Smooth muscle cell (in vitro differentiated cells): ENCODE measurements at regions not wholly inside any gene's neighbourhood (a gene's known extent, or its start where the extent isn't known, plus 50 kb on each side); places are given as distances from the start of the nearest gene placed in this dataset.

Experiments
- DNase-seq: peaks from one replicate; lab custom pipeline; 2025; ENCODE audit not compliant: unreplicated experiment; lab: John Stamatoyannopoulos, UW
- H2AFZ ChIP-seq: fragments of 200-600 bp; sonication (generic); 2 replicates; pipeline ENCODE4 v1.6.0; 2016; ENCODE audit warnings: antibody characterized with exemption, low read depth, mild to moderate bottlenecking
- H3F3A ChIP-seq: fragments of 200-600 bp; sonication (generic); 2 replicates; pipeline ENCODE4 v1.6.0; 2017; ENCODE audit warnings: antibody characterized with exemption, low read depth
- H3K27ac ChIP-seq: fragments of 200-600 bp; sonication (generic); 2 replicates; pipeline ENCODE4 v1.5.1; 2016; ENCODE audit warnings: low read depth, mild to moderate bottlenecking
- H3K27me3 ChIP-seq: fragments of 200-600 bp; sonication (generic); 2 replicates; pipeline ENCODE4 v1.6.1; 2016; ENCODE audit warnings: low read depth, mild to moderate bottlenecking
- H3K36me3 ChIP-seq: fragments of 200-600 bp; sonication (generic); 2 replicates; pipeline ENCODE4 v1.5.1; 2016; ENCODE audit warnings: low read depth
- H3K4me1 ChIP-seq: fragments of 200-600 bp; sonication (generic); 2 replicates; pipeline ENCODE4 v1.5.1; 2016; ENCODE audit warnings: low read depth
- H3K4me2 ChIP-seq: fragments of 200-600 bp; sonication (generic); 2 replicates; pipeline ENCODE4 v1.6.0; 2016; ENCODE audit warnings: mild to moderate bottlenecking
- H3K4me3 ChIP-seq: fragments of 200-600 bp; sonication (generic); 2 replicates; pipeline ENCODE4 v1.5.1; 2016; ENCODE audit warnings: mild to moderate bottlenecking
- H3K79me2 ChIP-seq: fragments of 200-600 bp; sonication (generic); 2 replicates; pipeline ENCODE4 v1.6.0; 2016; ENCODE audit warnings: low read depth, mild to moderate bottlenecking
- H3K9ac ChIP-seq: fragments of 200-600 bp; sonication (generic); 2 replicates; pipeline ENCODE4 v1.6.0; 2016; ENCODE audit warnings: low read depth
- H3K9me3 ChIP-seq: fragments of 200-600 bp; sonication (generic); replicated peaks from 2 replicates; pipeline ENCODE4 v1.5.1; 2016; ENCODE audit warnings: low read depth
- H4K20me1 ChIP-seq: fragments of 200-600 bp; sonication (generic); 2 replicates; pipeline ENCODE4 v1.6.0; 2016; ENCODE audit warnings: low read depth
- CTCF ChIP-seq: fragments of 200-600 bp; sonication (generic); IDR thresholded peaks from 2 replicates; pipeline ENCODE4 v1.5.1; 2017; ENCODE audit warnings: borderline replicate concordance, mild to moderate bottlenecking, antibody characterized with exemption; ENCODE audit not compliant: insufficient read depth, poor library complexity, severe bottlenecking
- WGBS: methylation state at CpG from one replicate; pipeline ENCODE4 v1.1.7; 2016; ENCODE audit warnings: low lambda C conversion rate; 5-methylcytosine and 5-hydroxymethylcytosine counted together

- TF ChIP-seq CTCF, result no peak
- DNase-seq, result no peak
- Histone ChIP-seq H3K36me3 (no peaks in the 10 kb centered on the region), H3F3A (no peaks in the 10 kb centered on the region), H3K9me3 (no peaks in the 10 kb centered on the region), H4K20me1 (no peaks in the 10 kb centered on the region), H3K27ac (no peak overlapping the region), H2AFZ (no peak overlapping the region), H3K4me2 (no peak overlapping the region), H3K4me1 (peaks cover 3% of the 10 kb centered on the region), H3K27me3 (peaks cover 56% of the 10 kb centered on the region), H3K4me3 (no peak overlapping the region), H3K9ac (no peak overlapping the region), H3K79me2 (no peaks in the 10 kb centered on the region)
- 91% methylated on average over 7 of the region's 7 CpGs for WGBS
Measured at GRCh38 chr7:128161466-128162125, 79.5 kb upstream of the LEP start.

GRCh38 chr7:128162666-128163065 lies 78.4 kb upstream of the LEP start:
- 84% methylated on average over 2 of the region's 2 CpGs for WGBS
- H3K9me3 ChIP-seq, result no peaks in the 10 kb centered on the region
- H3F3A ChIP-seq, result no peaks in the 10 kb centered on the region
- H3K27ac ChIP-seq, result no peak overlapping the region
- peaks cover 57% of the 10 kb centered on the region for H3K27me3 ChIP-seq
- no peak for DNase-seq
- no peak for TF ChIP-seq CTCF
- H3K79me2 ChIP-seq, result no peaks in the 10 kb centered on the region
- no peak overlapping the region for H2AFZ ChIP-seq
- no peaks in the 10 kb centered on the region for H3K36me3 ChIP-seq
- H3K4me1 ChIP-seq, result peaks cover 10% of the 10 kb centered on the region
- no peak overlapping the region for H3K4me3 ChIP-seq
- no peak overlapping the region for H3K9ac ChIP-seq
- no peaks in the 10 kb centered on the region for H4K20me1 ChIP-seq
- H3K4me2 ChIP-seq, result no peak overlapping the region

GRCh38 chr7:128163473-128163872 lies 77.6 kb upstream of the LEP start:
- peaks cover 59% of the 10 kb centered on the region for H3K27me3 ChIP-seq

More at GRCh38 chr7:128163473-128163872, 77.6 kb upstream of the LEP start:
- Histone ChIP-seq H3K9ac (no peak overlapping the region), H2AFZ (no peak overlapping the region), H3K4me2 (no peak overlapping the region), H3K27ac (no peak overlapping the region), H3K9me3 (no peaks in the 10 kb centered on the region), H3K4me1 (peaks cover 12% of the 10 kb centered on the region), H3K79me2 (no peaks in the 10 kb centered on the region), H3K4me3 (no peak overlapping the region), H4K20me1 (peaks cover 6% of the 10 kb centered on the region), H3F3A (no peaks in the 10 kb centered on the region), H3K36me3 (no peaks in the 10 kb centered on the region)
- WGBS, result 90% methylated on average over 2 of the region's 2 CpGs
- no peak for DNase-seq
- TF ChIP-seq CTCF, result no peak
